SK-N-SH treated with all-trans-retinoic acid at 6 μM for 48 hours (cell line): ENCODE measurements at regions not wholly inside any gene's neighbourhood (a gene's known extent, or its start where the extent isn't known, plus 50 kb on each side); places are given as distances from the start of the nearest gene placed in this dataset.

Source experiments
- ATAC-seq: fragments of 200-7000 bp; cut with Tn5 transposase; 3 replicates; pipeline ENCODE4 v1.9.1; 2020; ENCODE audit warnings: mild to moderate bottlenecking, moderate library complexity
- ARNTL ChIP-seq: fragments of 450-650 bp; formaldehyde crosslinking; IDR thresholded peaks from 2 replicates; pipeline ENCODE4 v1.5.0; 2020; ENCODE audit warnings: low read depth, mild to moderate bottlenecking, moderate library complexity, borderline replicate concordance
- BACH2 ChIP-seq: fragments of 250-450 bp; sonication (Bioruptor Pico); IDR thresholded peaks from 2 replicates; pipeline ENCODE4 v1.9.0; 2021; ENCODE audit warnings: mild to moderate bottlenecking, borderline replicate concordance
- CSDC2 ChIP-seq: fragments of 250-450 bp; sonication (Bioruptor Pico); IDR thresholded peaks from 2 replicates; pipeline ENCODE4 v1.5.0; 2020; ENCODE audit warnings: mild to moderate bottlenecking, moderate library complexity
- ESRRG ChIP-seq: fragments of 250-450 bp; sonication (Bioruptor Pico); IDR thresholded peaks from 2 replicates; pipeline ENCODE4 v1.6.1; 2021; ENCODE audit warnings: mild to moderate bottlenecking
- GLIS3 ChIP-seq: fragments of 250-450 bp; sonication (Bioruptor Pico); IDR thresholded peaks from 2 replicates; pipeline ENCODE4 v1.5.0; 2020; ENCODE audit warnings: mild to moderate bottlenecking, moderate library complexity
- ISL1 ChIP-seq: fragments of 250-450 bp; sonication (Bioruptor Pico); IDR thresholded peaks from 2 replicates; pipeline ENCODE4 v2.1.2; 2022; ENCODE audit warnings: mild to moderate bottlenecking, moderate library complexity
- OSR1 ChIP-seq: fragments of 250-450 bp; sonication (Bioruptor Pico); IDR thresholded peaks from 2 replicates; pipeline ENCODE4 v1.8.0; 2022; ENCODE audit warnings: moderate library complexity, mild to moderate bottlenecking, inconsistent platforms
- PPARA ChIP-seq: fragments of 250-450 bp; sonication (Bioruptor Pico); IDR thresholded peaks from 2 replicates; pipeline ENCODE4 v1.5.0; 2020; ENCODE audit warnings: mild to moderate bottlenecking, borderline replicate concordance
- RARB ChIP-seq: fragments of 250-450 bp; sonication (Bioruptor Pico); IDR thresholded peaks from 2 replicates; pipeline ENCODE4 v1.8.0; 2021; ENCODE audit warnings: mild to moderate bottlenecking, moderate library complexity
- SNAI2 ChIP-seq: fragments of 250-450 bp; sonication (Bioruptor Pico); IDR thresholded peaks from 2 replicates; pipeline ENCODE4 v1.5.0; 2020; ENCODE audit warnings: mild to moderate bottlenecking, moderate library complexity
- TCF4 ChIP-seq: fragments of 250-450 bp; sonication (Bioruptor Pico); IDR thresholded peaks from 2 replicates; pipeline ENCODE4 v1.8.0; 2021; ENCODE audit warnings: mild to moderate bottlenecking, moderate library complexity, borderline replicate concordance
- TOX ChIP-seq: fragments of 250-450 bp; sonication (Bioruptor Pico); IDR thresholded peaks from 2 replicates; pipeline ENCODE4 v1.8.0; 2021; ENCODE audit warnings: mild to moderate bottlenecking, moderate library complexity, borderline replicate concordance
- ZC3H10 ChIP-seq: fragments of 250-450 bp; sonication (Bioruptor Pico); IDR thresholded peaks from 2 replicates; pipeline ENCODE4 v1.5.1; 2021; ENCODE audit warnings: mild to moderate bottlenecking, moderate library complexity
- ZFP3 ChIP-seq: fragments of 250-450 bp; sonication (Bioruptor Pico); IDR thresholded peaks from 2 replicates; pipeline ENCODE4 v1.5.0; 2020; ENCODE audit warnings: mild to moderate bottlenecking, moderate library complexity
- ZFP30 ChIP-seq: fragments of 450-650 bp; formaldehyde crosslinking; IDR thresholded peaks from 2 replicates; pipeline ENCODE4 v1.5.0; 2022; ENCODE audit warnings: mild to moderate bottlenecking, moderate library complexity
- ZNF565 ChIP-seq: fragments of 450-650 bp; formaldehyde crosslinking; conservative IDR thresholded peaks from 2 replicates; pipeline ENCODE4 v1.5.0; 2020; ENCODE audit warnings: low read depth, mild to moderate bottlenecking, moderate library complexity
- ZNF70 ChIP-seq: fragments of 450-650 bp; formaldehyde crosslinking; IDR thresholded peaks from 2 replicates; pipeline ENCODE4 v1.5.0; 2020; ENCODE audit warnings: mild to moderate bottlenecking, moderate library complexity
- ZNF8 ChIP-seq: fragments of 450-650 bp; formaldehyde crosslinking; IDR thresholded peaks from 2 replicates; pipeline ENCODE4 v1.5.0; 2020; ENCODE audit warnings: mild to moderate bottlenecking, moderate library complexity
- TF ChIP-seq, protein P1 (sequence below): fragments of 250-450 bp; sonication (Bioruptor Pico); IDR thresholded peaks from 2 replicates; pipeline ENCODE4 v1.5.1; 2021; ENCODE audit warnings: mild to moderate bottlenecking, moderate library complexity
- TF ChIP-seq, protein P2 (sequence below): fragments of 250-450 bp; sonication (Bioruptor Pico); IDR thresholded peaks from 2 replicates; pipeline ENCODE4 v1.5.0; 2020; ENCODE audit warnings: mild to moderate bottlenecking, moderate library complexity
- TF ChIP-seq, protein P3 (sequence below): fragments of 250-450 bp; sonication (Bioruptor Pico); IDR thresholded peaks from 2 replicates; pipeline ENCODE4 v1.5.1; 2020; ENCODE audit warnings: low read depth, mild to moderate bottlenecking, moderate library complexity
- TF ChIP-seq, protein P4 (sequence below): fragments of 250-450 bp; sonication (Bioruptor Pico); IDR thresholded peaks from 2 replicates; pipeline ENCODE4 v1.8.0; 2021; ENCODE audit warnings: low read depth, mild to moderate bottlenecking, moderate library complexity, borderline replicate concordance

DNA sequence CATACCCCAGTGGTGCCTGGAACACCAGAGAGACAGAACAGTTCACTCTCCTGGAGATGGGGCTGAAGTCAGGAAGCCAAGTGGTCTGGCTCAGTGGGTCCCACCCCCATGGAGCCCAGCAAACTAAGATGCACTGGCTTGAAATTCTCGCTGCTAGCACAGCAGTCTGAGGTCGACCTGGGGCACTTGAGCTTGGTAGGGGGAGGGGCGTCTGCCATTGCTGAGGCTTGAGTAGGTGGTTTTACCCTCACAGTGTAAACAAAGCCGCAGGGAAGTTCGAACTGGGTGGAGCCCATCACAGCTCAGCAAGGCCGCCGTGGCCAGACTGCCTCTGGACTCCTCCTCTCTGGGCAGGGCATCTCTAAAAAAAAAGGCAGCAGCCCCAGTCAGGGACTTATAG, 272.0 kb downstream of the KLF13 start (continued):
- TF ChIP-seq, protein P1, sequence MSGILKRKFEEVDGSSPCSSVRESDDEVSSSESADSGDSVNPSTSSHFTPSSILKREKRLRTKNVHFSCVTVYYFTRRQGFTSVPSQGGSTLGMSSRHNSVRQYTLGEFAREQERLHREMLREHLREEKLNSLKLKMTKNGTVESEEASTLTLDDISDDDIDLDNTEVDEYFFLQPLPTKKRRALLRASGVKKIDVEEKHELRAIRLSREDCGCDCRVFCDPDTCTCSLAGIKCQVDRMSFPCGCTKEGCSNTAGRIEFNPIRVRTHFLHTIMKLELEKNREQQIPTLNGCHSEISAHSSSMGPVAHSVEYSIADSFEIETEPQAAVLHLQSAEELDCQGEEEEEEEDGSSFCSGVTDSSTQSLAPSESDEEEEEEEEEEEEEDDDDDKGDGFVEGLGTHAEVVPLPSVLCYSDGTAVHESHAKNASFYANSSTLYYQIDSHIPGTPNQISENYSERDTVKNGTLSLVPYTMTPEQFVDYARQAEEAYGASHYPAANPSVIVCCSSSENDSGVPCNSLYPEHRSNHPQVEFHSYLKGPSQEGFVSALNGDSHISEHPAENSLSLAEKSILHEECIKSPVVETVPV, result no peak

DNA sequence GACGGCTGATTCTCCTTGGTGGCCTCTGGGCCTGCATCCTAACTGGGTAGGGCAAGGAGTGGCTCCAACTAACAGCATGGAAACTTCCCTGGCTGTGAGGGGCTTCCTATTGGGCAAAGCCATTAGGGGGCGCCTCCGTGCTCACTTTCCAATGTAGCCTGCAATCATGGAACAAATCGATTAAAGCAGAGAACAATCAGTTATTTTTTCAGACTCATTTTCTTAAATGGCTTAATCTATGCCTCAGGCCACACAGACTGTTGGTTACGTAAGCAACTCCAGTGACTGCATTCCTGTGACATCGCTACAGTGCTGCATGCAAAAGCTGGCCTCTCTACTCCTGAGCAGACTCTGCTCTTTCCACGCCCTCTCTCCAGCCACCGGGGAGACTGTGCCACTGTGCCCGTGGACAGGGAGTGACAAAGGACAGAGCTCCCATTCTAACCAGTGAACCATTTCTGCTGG, 278.9 kb downstream of the KLF13 start:
- ATAC-seq, result no peak
- TF ChIP-seq ARNTL (no peak), PPARA (CRISPR knock-in tag) (no peak), TCF4 (CRISPR knock-in tag) (no peak), BACH2 (CRISPR knock-in tag) (no peak), GLIS3 (CRISPR knock-in tag) (no peak), ZFP30 (CRISPR knock-in tag) (no peak), OSR1 (no peak), ZNF565 (CRISPR knock-in tag) (no peak), ZFP3 (no peak), ZNF8 (CRISPR knock-in tag) (no peak), ZC3H10 (no peak), TOX (CRISPR knock-in tag) (no peak), ISL1 (CRISPR knock-in tag) (no peak), SNAI2 (CRISPR knock-in tag) (no peak), CSDC2 (CRISPR knock-in tag) (no peak)
- TF ChIP-seq, protein P2, sequence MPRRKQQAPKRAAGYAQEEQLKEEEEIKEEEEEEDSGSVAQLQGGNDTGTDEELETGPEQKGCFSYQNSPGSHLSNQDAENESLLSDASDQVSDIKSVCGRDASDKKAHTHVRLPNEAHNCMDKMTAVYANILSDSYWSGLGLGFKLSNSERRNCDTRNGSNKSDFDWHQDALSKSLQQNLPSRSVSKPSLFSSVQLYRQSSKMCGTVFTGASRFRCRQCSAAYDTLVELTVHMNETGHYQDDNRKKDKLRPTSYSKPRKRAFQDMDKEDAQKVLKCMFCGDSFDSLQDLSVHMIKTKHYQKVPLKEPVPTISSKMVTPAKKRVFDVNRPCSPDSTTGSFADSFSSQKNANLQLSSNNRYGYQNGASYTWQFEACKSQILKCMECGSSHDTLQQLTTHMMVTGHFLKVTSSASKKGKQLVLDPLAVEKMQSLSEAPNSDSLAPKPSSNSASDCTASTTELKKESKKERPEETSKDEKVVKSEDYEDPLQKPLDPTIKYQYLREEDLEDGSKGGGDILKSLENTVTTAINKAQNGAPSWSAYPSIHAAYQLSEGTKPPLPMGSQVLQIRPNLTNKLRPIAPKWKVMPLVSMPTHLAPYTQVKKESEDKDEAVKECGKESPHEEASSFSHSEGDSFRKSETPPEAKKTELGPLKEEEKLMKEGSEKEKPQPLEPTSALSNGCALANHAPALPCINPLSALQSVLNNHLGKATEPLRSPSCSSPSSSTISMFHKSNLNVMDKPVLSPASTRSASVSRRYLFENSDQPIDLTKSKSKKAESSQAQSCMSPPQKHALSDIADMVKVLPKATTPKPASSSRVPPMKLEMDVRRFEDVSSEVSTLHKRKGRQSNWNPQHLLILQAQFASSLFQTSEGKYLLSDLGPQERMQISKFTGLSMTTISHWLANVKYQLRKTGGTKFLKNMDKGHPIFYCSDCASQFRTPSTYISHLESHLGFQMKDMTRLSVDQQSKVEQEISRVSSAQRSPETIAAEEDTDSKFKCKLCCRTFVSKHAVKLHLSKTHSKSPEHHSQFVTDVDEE (CRISPR knock-in tag), result no peak
- TF ChIP-seq, protein P3, sequence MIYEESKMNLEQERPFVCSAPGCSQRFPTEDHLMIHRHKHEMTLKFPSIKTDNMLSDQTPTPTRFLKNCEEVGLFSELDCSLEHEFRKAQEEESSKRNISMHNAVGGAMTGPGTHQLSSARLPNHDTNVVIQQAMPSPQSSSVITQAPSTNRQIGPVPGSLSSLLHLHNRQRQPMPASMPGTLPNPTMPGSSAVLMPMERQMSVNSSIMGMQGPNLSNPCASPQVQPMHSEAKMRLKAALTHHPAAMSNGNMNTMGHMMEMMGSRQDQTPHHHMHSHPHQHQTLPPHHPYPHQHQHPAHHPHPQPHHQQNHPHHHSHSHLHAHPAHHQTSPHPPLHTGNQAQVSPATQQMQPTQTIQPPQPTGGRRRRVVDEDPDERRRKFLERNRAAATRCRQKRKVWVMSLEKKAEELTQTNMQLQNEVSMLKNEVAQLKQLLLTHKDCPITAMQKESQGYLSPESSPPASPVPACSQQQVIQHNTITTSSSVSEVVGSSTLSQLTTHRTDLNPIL (CRISPR knock-in tag), result no peak

DNA sequence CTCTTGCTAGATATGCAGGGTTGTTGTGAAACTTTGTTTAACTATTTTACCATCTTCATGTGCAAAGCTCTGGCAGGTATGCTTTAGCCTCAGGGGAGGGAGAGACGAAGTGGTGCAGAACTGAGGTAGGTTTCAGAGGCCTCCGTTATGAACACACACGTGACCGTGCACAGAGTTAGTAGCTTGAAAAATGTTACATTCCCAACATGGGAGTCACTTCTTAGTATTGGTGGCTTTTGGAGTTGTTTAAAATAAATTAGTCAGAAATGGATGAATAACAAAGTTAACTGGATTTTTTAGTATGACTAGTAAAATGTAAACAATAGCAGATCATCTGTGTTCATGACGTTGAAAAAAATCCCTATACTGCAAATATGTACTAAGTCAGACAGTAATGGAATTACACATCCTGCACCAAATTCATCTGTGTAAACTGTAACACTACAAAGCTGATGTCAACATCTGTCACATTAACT, 279.6 kb downstream of the KLF13 start:
- ATAC-seq, result no peak

More for the DNA sequence above, 279.6 kb downstream of the KLF13 start:
- no peak for TF ChIP-seq TOX (CRISPR knock-in tag)
- no peak for TF ChIP-seq ZNF70 (CRISPR knock-in tag)
- TF ChIP-seq ESRRG (CRISPR knock-in tag), result no peak
- no peak for TF ChIP-seq TCF4 (CRISPR knock-in tag)
- TF ChIP-seq ZFP30 (CRISPR knock-in tag), result no peak
- TF ChIP-seq, protein P2 (CRISPR knock-in tag), result no peak
- no peak for TF ChIP-seq ARNTL
- no peak for TF ChIP-seq ZNF8 (CRISPR knock-in tag)
- no peak for TF ChIP-seq RARB (CRISPR knock-in tag)
- no peak for TF ChIP-seq GLIS3 (CRISPR knock-in tag)
- no peak for TF ChIP-seq BACH2 (CRISPR knock-in tag)
- no peak for TF ChIP-seq ZC3H10
- TF ChIP-seq, protein P4, sequence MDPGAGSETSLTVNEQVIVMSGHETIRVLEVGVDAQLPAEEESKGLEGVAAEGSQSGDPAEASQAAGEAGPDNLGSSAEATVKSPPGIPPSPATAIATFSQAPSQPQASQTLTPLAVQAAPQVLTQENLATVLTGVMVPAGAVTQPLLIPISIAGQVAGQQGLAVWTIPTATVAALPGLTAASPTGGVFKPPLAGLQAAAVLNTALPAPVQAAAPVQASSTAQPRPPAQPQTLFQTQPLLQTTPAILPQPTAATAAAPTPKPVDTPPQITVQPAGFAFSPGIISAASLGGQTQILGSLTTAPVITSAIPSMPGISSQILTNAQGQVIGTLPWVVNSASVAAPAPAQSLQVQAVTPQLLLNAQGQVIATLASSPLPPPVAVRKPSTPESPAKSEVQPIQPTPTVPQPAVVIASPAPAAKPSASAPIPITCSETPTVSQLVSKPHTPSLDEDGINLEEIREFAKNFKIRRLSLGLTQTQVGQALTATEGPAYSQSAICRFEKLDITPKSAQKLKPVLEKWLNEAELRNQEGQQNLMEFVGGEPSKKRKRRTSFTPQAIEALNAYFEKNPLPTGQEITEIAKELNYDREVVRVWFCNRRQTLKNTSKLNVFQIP (CRISPR knock-in tag), result no peak
- TF ChIP-seq CSDC2 (CRISPR knock-in tag), result no peak
- TF ChIP-seq, protein P3 (CRISPR knock-in tag), result no peak
- TF ChIP-seq PPARA (CRISPR knock-in tag), result no peak
- no peak for TF ChIP-seq OSR1
- no peak for TF ChIP-seq ISL1 (CRISPR knock-in tag)
- no peak for TF ChIP-seq ZNF565 (CRISPR knock-in tag)
